ENCODE measurements at regions not wholly inside any gene's neighbourhood (a gene's known extent, or its start where the extent isn't known, plus 50 kb on each side); places are given as distances from the start of the nearest gene placed in this dataset.
A peak's percentile ranks its signal among the peaks of the same experiment; 100 is the strongest.

GRCh38 chr14:61608245-61609165 lies 86.8 kb upstream of the HIF1A start:
- DNase-seq = no peak
- Histone ChIP-seq H3K4me1 (no peaks in the 10 kb centered on the region), H3K27me3 (no peaks in the 10 kb centered on the region), H3K4me3 (no peak overlapping the region), H3K36me3 (no peaks in the 10 kb centered on the region), H3K9me3 (no peaks in the 10 kb centered on the region), H3K27ac (peak overlapping the region in 1 of 2 donors; percentile 36)
- TF ChIP-seq CTCF (IDR thresholded peaks at IDR 0.05) = no peak
- TF ChIP-seq POLR2A (IDR thresholded peaks at IDR 0.05) = no peak
- intact Hi-C loops (cut with DNase I; ENCODE audit: low total_unique reads) = no loop called here

GRCh38 chr14:61609191-61609843 lies 86.0 kb upstream of the HIF1A start:
- peak; percentile 19 to 29 for DNase-seq
- no peaks in the 10 kb centered on the region for H3K4me1 ChIP-seq
- no peak for TF ChIP-seq POLR2A (IDR thresholded peaks at IDR 0.05)
- TF ChIP-seq CTCF (IDR thresholded peaks at IDR 0.05) = no peak

GRCh38 chr14:61609884-61610283 lies 85.4 kb upstream of the HIF1A start:
- H3K36me3 ChIP-seq = no peaks in the 10 kb centered on the region
- H3K27me3 ChIP-seq = no peaks in the 10 kb centered on the region
- peak overlapping the region in 1 of 2 donors; percentile 7 for H3K27ac ChIP-seq
- DNase-seq = no peak
- no peaks in the 10 kb centered on the region for H3K9me3 ChIP-seq
- no peaks in the 10 kb centered on the region for H3K4me1 ChIP-seq
- H3K4me3 ChIP-seq = no peak overlapping the region
- TF ChIP-seq POLR2A (IDR thresholded peaks at IDR 0.05) (no peak), CTCF (IDR thresholded peaks at IDR 0.05) (no peak)
- intact Hi-C loops (cut with DNase I; ENCODE audit: low total_unique reads) = no loop called here

More at GRCh38 chr14:61609191-61609843, 86.0 kb upstream of the HIF1A start:
- H3K27me3 ChIP-seq = no peaks in the 10 kb centered on the region
- H3K27ac ChIP-seq = peak overlapping the region in 1 of 2 donors; percentile 36
- no peaks in the 10 kb centered on the region for H3K9me3 ChIP-seq
- intact Hi-C loops (cut with DNase I; ENCODE audit: low total_unique reads) = no loop called here
- no peak overlapping the region for H3K4me3 ChIP-seq
- no peaks in the 10 kb centered on the region for H3K36me3 ChIP-seq

- no peaks in the 10 kb centered on the region for H3K27me3 ChIP-seq
- H3K36me3 ChIP-seq = no peaks in the 10 kb centered on the region
- no peaks in the 10 kb centered on the region for H3K4me1 ChIP-seq
- TF ChIP-seq CTCF (IDR thresholded peaks at IDR 0.05) = no peak
- TF ChIP-seq POLR2A (IDR thresholded peaks at IDR 0.05) = no peak
- no peak overlapping the region for H3K4me3 ChIP-seq
- H3K9me3 ChIP-seq = no peaks in the 10 kb centered on the region
- H3K27ac ChIP-seq = no peak overlapping the region
- DNase-seq = no peak
- intact Hi-C loops (cut with DNase I; ENCODE audit: low total_unique reads) = no loop called here
Measured at GRCh38 chr14:61610900-61611299, 84.4 kb upstream of the HIF1A start.
